Keratinocyte (primary cell): ENCODE measurements at regions not wholly inside any gene's neighbourhood (a gene's known extent, or its start where the extent isn't known, plus 50 kb on each side); places are given as distances from the start of the nearest gene placed in this dataset.

Experiments
- DNase-seq: peaks from one replicate; pipeline ENCODE4 v3.0.0-alpha.2; 2011; ENCODE audit warnings: low read depth, missing footprints, low spot score
- FAIRE-seq: peaks from 2 replicates; lab custom pipeline; 2011; peaks lifted over from hg19 to GRCh38; lab: Jason Lieb, UNC
- H2AFZ ChIP-seq: 2 replicates; pipeline ENCODE4 v1.6.0; 2012; ENCODE audit warnings: low read length, control low read depth, inconsistent platforms; ENCODE audit not compliant: control insufficient read depth
- H3K27ac ChIP-seq: 2 replicates; pipeline ENCODE4 v1.5.1; 2011; ENCODE audit warnings: low read length; ENCODE audit not compliant: control insufficient read depth, insufficient read depth
- H3K27me3 ChIP-seq: 3 replicates; pipeline ENCODE4 v1.6.0; 2011; ENCODE audit warnings: low read length; ENCODE audit not compliant: control insufficient read depth, insufficient read depth; ENCODE audit errors: extremely low read depth
- H3K36me3 ChIP-seq, 2 experiments: 2 replicates in 1 of 2; 3 replicates in 1 of 2; pipeline ENCODE4 v1.5.1; 2011; ENCODE audit warnings: low read length in 2 of 2, mild to moderate bottlenecking in 1 of 2; ENCODE audit not compliant: control insufficient read depth in 2 of 2, insufficient read depth in 2 of 2; ENCODE audit errors: extremely low read depth in 1 of 2
- H3K4me1 ChIP-seq: 3 replicates; pipeline ENCODE4 v1.5.1; 2011; ENCODE audit warnings: low read length; ENCODE audit not compliant: control insufficient read depth, insufficient read depth; ENCODE audit errors: extremely low read depth
- H3K4me2 ChIP-seq: 3 replicates; pipeline ENCODE4 v1.6.0; 2011; ENCODE audit warnings: low read depth, low read length; ENCODE audit not compliant: control insufficient read depth, insufficient read depth; ENCODE audit errors: extremely low read depth
- H3K4me3 ChIP-seq, 3 experiments: fragments of 200-600 bp in 1 of 3; sonication (generic) in 1 of 3; 2 replicates in 2 of 3; 3 replicates in 1 of 3; pipeline ENCODE4 v1.5.1; 2011 to 2016; ENCODE audit warnings: low read length in 3 of 3, mild to moderate bottlenecking in 3 of 3, control low read depth in 2 of 3, inconsistent platforms in 1 of 3, low read depth in 1 of 3, mixed read lengths in 1 of 3, mixed run types in 1 of 3, moderate library complexity in 1 of 3; ENCODE audit not compliant: control insufficient read depth in 2 of 3, insufficient read depth in 2 of 3; ENCODE audit errors: extremely low read depth in 1 of 3
- H3K79me2 ChIP-seq: 2 replicates; pipeline ENCODE4 v1.6.0; 2012; ENCODE audit warnings: low read length; ENCODE audit not compliant: control insufficient read depth, insufficient read depth
- H3K9ac ChIP-seq: 3 replicates; pipeline ENCODE4 v1.6.0; 2011; ENCODE audit warnings: low read length; ENCODE audit not compliant: control insufficient read depth, insufficient read depth; ENCODE audit errors: extremely low read depth
- H3K9me1 ChIP-seq: 3 replicates; pipeline ENCODE4 v1.6.0; 2011; ENCODE audit warnings: low read length; ENCODE audit not compliant: control insufficient read depth, insufficient read depth; ENCODE audit errors: extremely low read depth
- H3K9me3 ChIP-seq: 2 replicates; pipeline ENCODE4 v1.5.1; 2012; ENCODE audit warnings: low read depth, low read length; ENCODE audit not compliant: control insufficient read depth
- H4K20me1 ChIP-seq: 3 replicates; pipeline ENCODE4 v1.6.0; 2011; ENCODE audit warnings: low read length; ENCODE audit not compliant: control insufficient read depth, insufficient read depth; ENCODE audit errors: extremely low read depth
- CTCF ChIP-seq, 3 experiments: IDR thresholded peaks in 1 of 3; conservative IDR thresholded peaks in 1 of 3; optimal IDR thresholded peaks in 1 of 3; 2 replicates in 2 of 3; 3 replicates in 1 of 3; pipeline versions ENCODE3 to v1.5.1; 2011; ENCODE audit warnings: low read length in 3 of 3, mild to moderate bottlenecking in 3 of 3, moderate library complexity in 2 of 3, control low read depth in 1 of 3, inconsistent platforms in 1 of 3; ENCODE audit not compliant: insufficient read depth in 2 of 3; ENCODE audit errors: extremely low read depth in 1 of 3
- EZH2 ChIP-seq: IDR thresholded peaks from one replicate; pipeline ENCODE4 v1.6.1; 2012; ENCODE audit warnings: inconsistent platforms, mild to moderate bottlenecking, low read length, moderate library complexity
- dilution Hi-C: fragments of 300-500 bp; cut with MboI; formaldehyde crosslinking; loops from one replicate; pipeline ENCODE4 v1.7.0; 2020; ENCODE audit warnings: low sequenced_read_pairs; ENCODE audit not compliant: extremely low pct_ligation_motif_present

DNA sequence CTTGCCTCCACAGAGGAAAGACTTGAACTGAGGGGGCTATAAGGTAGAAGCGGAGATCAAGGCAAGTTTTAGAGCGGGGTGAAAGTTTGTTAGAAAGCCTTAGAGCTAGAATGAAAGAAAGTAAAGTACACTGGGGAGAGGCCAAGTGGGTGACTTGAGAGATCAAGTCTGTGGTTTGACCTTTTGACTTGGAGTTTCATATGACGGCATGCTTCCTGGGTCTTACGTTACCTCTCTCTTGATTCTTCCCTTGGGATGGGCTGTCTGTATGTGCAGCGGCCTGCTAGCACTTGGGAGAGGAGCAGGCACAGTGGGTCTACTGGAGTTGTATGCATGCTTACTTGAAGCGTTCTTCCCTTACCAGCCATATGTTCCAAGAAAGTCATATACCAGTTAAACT is 1768.5 kb downstream of the PCDH9 start:
- TF ChIP-seq EZH2, result no peak
- no peak for TF ChIP-seq CTCF (optimal IDR thresholded peaks at IDR 0.05 in 1 of 3, IDR thresholded peaks at IDR 0.05 in 1 of 3, conservative IDR thresholded peaks at IDR 0.05 in 1 of 3; ENCODE audit: extremely low read depth in 1 of 3, insufficient read depth in 2 of 3, low read length in 3 of 3)
- H3K4me2 ChIP-seq, result no peak overlapping the region
- DNase-seq (no peak), FAIRE-seq (no peak)
- no peak overlapping the region for H2AFZ ChIP-seq
- dilution Hi-C loops, result no loop called here
- peaks cover 2% of the 10 kb centered on the region for H3K9me3 ChIP-seq
- H3K4me3 ChIP-seq, result no peak overlapping the region
- no peaks in the 10 kb centered on the region for H3K9me1 ChIP-seq
- H4K20me1 ChIP-seq, result no peaks in the 10 kb centered on the region
- H3K9ac ChIP-seq, result no peak overlapping the region
- no peaks in the 10 kb centered on the region for H3K27me3 ChIP-seq
- H3K27ac ChIP-seq, result no peak overlapping the region
- no peaks in the 10 kb centered on the region for H3K79me2 ChIP-seq
- no peaks in the 10 kb centered on the region for H3K4me1 ChIP-seq
- no peaks in the 10 kb centered on the region for H3K36me3 ChIP-seq

DNA sequence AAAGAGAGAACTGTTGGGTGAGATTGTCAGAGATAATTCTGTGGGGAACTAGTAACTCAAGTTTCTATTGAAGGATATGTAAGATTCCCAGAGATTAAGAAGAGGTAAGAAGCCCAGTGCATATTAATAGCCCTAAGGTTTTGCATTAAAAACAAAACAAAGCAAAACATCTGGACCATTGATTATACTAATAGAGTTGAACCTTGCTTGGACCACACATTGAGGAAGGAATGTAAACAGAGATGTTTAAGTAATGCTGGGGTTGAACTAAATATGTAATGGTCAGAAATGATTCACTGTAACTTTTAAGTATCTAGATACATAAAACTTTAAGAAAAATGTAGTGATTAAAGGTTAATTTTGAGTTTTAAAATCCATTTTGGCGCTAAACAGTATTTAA is 1770.0 kb downstream of the PCDH9 start:
- FAIRE-seq (no peak), DNase-seq (no peak)
- Histone ChIP-seq H3K9ac (no peak overlapping the region), H3K4me1 (no peaks in the 10 kb centered on the region), H4K20me1 (no peaks in the 10 kb centered on the region), H3K36me3 (no peaks in the 10 kb centered on the region), H3K4me3 (no peak overlapping the region), H3K27ac (no peak overlapping the region), H3K4me2 (no peak overlapping the region), H3K9me1 (no peaks in the 10 kb centered on the region), H2AFZ (no peak overlapping the region), H3K9me3 (peaks cover 2% of the 10 kb centered on the region), H3K27me3 (no peaks in the 10 kb centered on the region), H3K79me2 (no peaks in the 10 kb centered on the region)
- TF ChIP-seq EZH2 (no peak), CTCF (optimal IDR thresholded peaks at IDR 0.05 in 1 of 3, IDR thresholded peaks at IDR 0.05 in 1 of 3, conservative IDR thresholded peaks at IDR 0.05 in 1 of 3; ENCODE audit: extremely low read depth in 1 of 3, insufficient read depth in 2 of 3, low read length in 3 of 3) (no peak)
- dilution Hi-C loops, result no loop called here
